ENCODE measurements at regions not wholly inside any gene's neighbourhood (a gene's known extent, or its start where the extent isn't known, plus 50 kb on each side); places are given as distances from the start of the nearest gene placed in this dataset.
"Not testable (repeated sequence)": the region's sequence is repeated elsewhere in the genome, so short reads cannot be mapped to it uniquely, and the experiment has no call there.

DNA sequence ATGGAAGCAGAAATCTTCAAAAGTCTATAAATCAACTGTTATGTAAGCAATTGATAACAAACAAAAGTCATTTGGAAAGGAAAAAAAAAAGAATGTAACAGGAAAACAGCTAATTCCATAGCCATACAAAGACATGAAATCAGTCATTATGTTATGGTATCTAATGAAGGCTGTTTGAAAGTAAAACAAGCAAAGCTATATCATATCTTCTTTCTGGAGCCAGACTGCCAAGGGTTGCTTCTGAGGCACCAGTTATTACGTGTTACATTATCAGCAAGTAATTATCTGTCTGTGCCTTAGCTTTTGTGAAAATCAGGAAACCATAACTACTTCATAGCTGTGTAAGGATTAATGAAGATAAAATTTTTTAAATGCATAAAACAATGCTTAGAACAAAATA lies 480.2 kb downstream of the FAT4 start:
- Histone ChIP-seq H3K4me1 (ENCODE audit: control insufficient read depth in 2 of 2, insufficient read depth in 2 of 2, low read length in 2 of 2) (no peaks in the 10 kb centered on the region), H3K36me3 (ENCODE audit: control insufficient read depth in 2 of 2, insufficient read depth in 2 of 2, low read length in 2 of 2) (no peaks in the 10 kb centered on the region), H3K27ac (ENCODE audit: low read depth in 2 of 2, low read length in 2 of 2) (no peak overlapping the region), H3K9ac (ENCODE audit: low read depth in 1 of 2, low read length in 2 of 2) (no peak overlapping the region), H3K9me3 (ENCODE audit: control insufficient read depth in 2 of 2, low read length in 2 of 2) (no peaks in the 10 kb centered on the region), H3K27me3 (ENCODE audit: control insufficient read depth in 2 of 2, insufficient read depth in 2 of 2, low read length in 2 of 2) (no peaks in the 10 kb centered on the region), H3K4me3 (ENCODE audit: low read length in 2 of 2) (no peak overlapping the region)

DNA sequence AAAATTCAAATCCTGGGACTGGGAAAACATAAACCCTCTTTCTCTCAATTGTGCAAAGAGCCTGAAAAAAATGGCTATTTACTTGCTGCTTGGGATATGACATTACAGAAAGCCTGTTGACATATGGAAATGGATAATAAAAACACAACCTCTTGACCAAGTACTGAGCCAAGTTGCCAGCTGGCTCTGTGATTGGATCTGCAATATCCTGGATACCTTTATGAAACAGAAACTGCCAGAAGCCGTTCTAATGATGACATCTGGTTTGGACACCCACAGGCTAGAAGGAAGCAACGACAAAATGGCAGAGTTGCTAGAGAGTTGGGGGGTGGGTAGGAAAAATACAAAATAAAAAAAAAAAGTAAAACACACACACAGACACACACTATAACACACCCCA lies 481.4 kb downstream of the FAT4 start:
- H3K9me3 ChIP-seq (ENCODE audit: control insufficient read depth in 2 of 2, low read length in 2 of 2) = no peaks in the 10 kb centered on the region
- H3K9ac ChIP-seq (ENCODE audit: low read depth in 1 of 2, low read length in 2 of 2) = no peak overlapping the region
- H3K27me3 ChIP-seq (ENCODE audit: control insufficient read depth in 2 of 2, insufficient read depth in 2 of 2, low read length in 2 of 2) = no peaks in the 10 kb centered on the region
- no peak overlapping the region for H3K27ac ChIP-seq (ENCODE audit: low read depth in 2 of 2, low read length in 2 of 2)
- no peaks in the 10 kb centered on the region for H3K4me1 ChIP-seq (ENCODE audit: control insufficient read depth in 2 of 2, insufficient read depth in 2 of 2, low read length in 2 of 2)
- no peaks in the 10 kb centered on the region for H3K36me3 ChIP-seq (ENCODE audit: control insufficient read depth in 2 of 2, insufficient read depth in 2 of 2, low read length in 2 of 2)
- no peak overlapping the region for H3K4me3 ChIP-seq (ENCODE audit: low read length in 2 of 2)

DNA sequence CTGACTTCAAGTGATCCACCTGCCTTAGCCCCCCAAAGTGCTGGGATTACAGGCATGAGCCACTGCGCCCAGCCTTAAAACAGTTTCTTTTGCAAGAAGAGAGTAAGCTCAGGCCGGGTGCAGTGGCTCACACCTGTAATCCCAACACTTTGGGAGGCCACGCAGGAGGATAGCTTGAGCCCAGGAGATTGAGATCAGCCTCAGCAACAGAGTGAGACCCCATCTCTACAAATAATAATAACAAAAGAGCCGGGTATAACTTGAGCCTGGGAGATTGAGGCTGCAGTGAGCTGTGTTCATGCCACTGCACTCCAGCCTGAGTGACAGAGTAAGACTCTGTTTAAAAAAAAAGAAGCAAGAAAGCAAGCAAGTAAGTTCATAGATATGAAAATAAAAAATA lies 482.9 kb downstream of the FAT4 start:
- not testable (repeated sequence) for H3K4me1 ChIP-seq (ENCODE audit: control insufficient read depth in 2 of 2, insufficient read depth in 2 of 2, low read length in 2 of 2); H3K36me3 ChIP-seq (ENCODE audit: control insufficient read depth in 2 of 2, insufficient read depth in 2 of 2, low read length in 2 of 2); H3K27ac ChIP-seq (ENCODE audit: low read depth in 2 of 2, low read length in 2 of 2); H3K27me3 ChIP-seq (ENCODE audit: control insufficient read depth in 2 of 2, insufficient read depth in 2 of 2, low read length in 2 of 2); H3K4me3 ChIP-seq (ENCODE audit: low read length in 2 of 2); H3K9me3 ChIP-seq (ENCODE audit: control insufficient read depth in 2 of 2, low read length in 2 of 2); H3K9ac ChIP-seq (ENCODE audit: low read depth in 1 of 2, low read length in 2 of 2)

DNA sequence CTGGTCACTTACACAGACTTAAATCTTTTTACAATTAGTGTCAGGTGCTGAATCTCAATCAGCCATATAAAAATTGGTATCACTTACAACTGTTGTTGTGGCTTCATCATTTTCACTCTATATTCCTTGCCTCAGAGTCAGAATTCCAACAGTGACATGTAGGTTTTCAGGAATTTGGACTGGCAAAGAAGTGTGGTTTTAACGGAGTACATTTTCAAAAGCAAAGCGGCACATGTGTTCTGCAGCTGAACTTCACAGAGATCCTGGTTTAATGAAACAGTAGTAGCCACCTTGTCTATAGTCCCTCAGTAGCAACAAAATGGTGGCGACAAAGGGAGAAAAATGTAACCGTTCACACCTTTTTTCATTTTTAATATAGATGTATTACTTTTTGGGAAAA lies 486.6 kb downstream of the FAT4 start:
- no peaks in the 10 kb centered on the region for H3K27me3 ChIP-seq (ENCODE audit: control insufficient read depth in 2 of 2, insufficient read depth in 2 of 2, low read length in 2 of 2)
- H3K9ac ChIP-seq (ENCODE audit: low read depth in 1 of 2, low read length in 2 of 2) = no peak overlapping the region
- H3K36me3 ChIP-seq (ENCODE audit: control insufficient read depth in 2 of 2, insufficient read depth in 2 of 2, low read length in 2 of 2) = no peaks in the 10 kb centered on the region
- H3K9me3 ChIP-seq (ENCODE audit: control insufficient read depth in 2 of 2, low read length in 2 of 2) = no peaks in the 10 kb centered on the region
- H3K4me1 ChIP-seq (ENCODE audit: control insufficient read depth in 2 of 2, insufficient read depth in 2 of 2, low read length in 2 of 2) = no peaks in the 10 kb centered on the region
- no peak overlapping the region for H3K27ac ChIP-seq (ENCODE audit: low read depth in 2 of 2, low read length in 2 of 2)
- H3K4me3 ChIP-seq (ENCODE audit: low read length in 2 of 2) = no peak overlapping the region

DNA sequence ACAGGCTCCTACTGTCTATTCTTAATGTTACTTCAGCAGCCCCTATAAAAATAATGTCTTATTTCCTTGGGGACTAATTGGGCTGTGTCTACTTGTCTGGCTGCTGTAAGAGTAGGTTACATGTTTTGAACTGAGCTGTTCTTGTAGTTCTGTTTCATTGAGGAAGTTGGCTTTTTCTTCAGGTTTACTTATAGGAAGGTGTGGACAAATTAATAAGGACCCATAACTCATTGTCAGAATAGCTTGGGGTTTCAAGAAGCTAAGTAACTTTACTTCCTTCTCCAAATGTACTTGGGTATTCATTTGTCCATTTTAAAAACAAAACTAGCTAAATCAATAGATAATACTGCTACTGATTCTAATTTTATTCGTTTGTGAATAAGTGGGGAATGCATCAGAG lies 487.2 kb downstream of the FAT4 start:
- no peak overlapping the region for H3K27ac ChIP-seq (ENCODE audit: low read depth in 2 of 2, low read length in 2 of 2)
- no peak overlapping the region for H3K9ac ChIP-seq (ENCODE audit: low read depth in 1 of 2, low read length in 2 of 2)
- H3K36me3 ChIP-seq (ENCODE audit: control insufficient read depth in 2 of 2, insufficient read depth in 2 of 2, low read length in 2 of 2) = no peaks in the 10 kb centered on the region
- no peaks in the 10 kb centered on the region for H3K4me1 ChIP-seq (ENCODE audit: control insufficient read depth in 2 of 2, insufficient read depth in 2 of 2, low read length in 2 of 2)
- no peaks in the 10 kb centered on the region for H3K27me3 ChIP-seq (ENCODE audit: control insufficient read depth in 2 of 2, insufficient read depth in 2 of 2, low read length in 2 of 2)
- H3K4me3 ChIP-seq (ENCODE audit: low read length in 2 of 2) = no peak overlapping the region
- H3K9me3 ChIP-seq (ENCODE audit: control insufficient read depth in 2 of 2, low read length in 2 of 2) = no peaks in the 10 kb centered on the region

DNA sequence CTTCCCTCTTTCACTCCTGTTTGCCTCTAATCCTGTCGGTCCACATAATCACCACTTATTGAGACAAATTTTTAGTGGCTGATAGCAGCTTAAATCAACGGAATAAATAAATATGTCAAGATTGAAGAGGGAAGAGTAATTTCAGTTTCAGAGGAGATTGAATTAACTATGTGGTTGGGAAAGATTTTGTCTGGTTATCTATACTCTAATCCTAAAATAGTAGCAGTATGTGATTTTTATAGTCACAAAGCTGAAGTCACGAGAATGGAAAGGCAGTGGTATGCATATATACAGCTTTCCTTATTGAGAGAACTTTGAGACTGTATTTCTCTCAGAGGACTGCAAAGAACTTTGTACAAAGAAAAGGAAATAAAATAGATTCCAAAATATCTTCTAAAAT lies 493.3 kb downstream of the FAT4 start:
- Histone ChIP-seq H3K9me3 (ENCODE audit: control insufficient read depth in 2 of 2, low read length in 2 of 2) (no peaks in the 10 kb centered on the region), H3K4me3 (ENCODE audit: low read length in 2 of 2) (no peak overlapping the region), H3K27ac (ENCODE audit: low read depth in 2 of 2, low read length in 2 of 2) (no peak overlapping the region)

DNA sequence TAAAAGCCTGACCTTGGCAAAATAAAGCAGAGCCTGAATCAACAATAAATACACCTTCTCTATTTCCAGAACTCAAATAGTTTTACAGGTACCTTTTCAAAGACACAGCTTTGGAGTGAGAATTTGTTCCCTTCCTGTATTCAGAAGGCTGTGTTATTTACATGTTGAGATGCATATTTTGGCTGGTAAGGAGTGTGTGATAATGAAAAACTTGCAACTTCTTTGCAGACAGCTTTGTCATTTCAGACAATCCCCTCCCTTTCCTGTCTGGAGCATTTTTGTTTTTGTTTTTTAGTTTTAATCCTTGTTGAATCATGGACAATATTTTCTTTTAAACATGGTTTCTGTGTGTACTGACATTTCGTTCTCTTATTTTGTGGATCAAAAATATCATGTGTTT lies 493.8 kb downstream of the FAT4 start:
- no peaks in the 10 kb centered on the region for H3K36me3 ChIP-seq (ENCODE audit: control insufficient read depth in 2 of 2, insufficient read depth in 2 of 2, low read length in 2 of 2)
- H3K4me1 ChIP-seq (ENCODE audit: control insufficient read depth in 2 of 2, insufficient read depth in 2 of 2, low read length in 2 of 2) = no peaks in the 10 kb centered on the region
- H3K9me3 ChIP-seq (ENCODE audit: control insufficient read depth in 2 of 2, low read length in 2 of 2) = no peaks in the 10 kb centered on the region
- no peak overlapping the region for H3K27ac ChIP-seq (ENCODE audit: low read depth in 2 of 2, low read length in 2 of 2)
- H3K4me3 ChIP-seq (ENCODE audit: low read length in 2 of 2) = no peak overlapping the region
- no peak overlapping the region for H3K9ac ChIP-seq (ENCODE audit: low read depth in 1 of 2, low read length in 2 of 2)
- H3K27me3 ChIP-seq (ENCODE audit: control insufficient read depth in 2 of 2, insufficient read depth in 2 of 2, low read length in 2 of 2) = no peaks in the 10 kb centered on the region

More for the DNA sequence above, 493.3 kb downstream of the FAT4 start:
- no peaks in the 10 kb centered on the region for H3K4me1 ChIP-seq (ENCODE audit: control insufficient read depth in 2 of 2, insufficient read depth in 2 of 2, low read length in 2 of 2)
- H3K36me3 ChIP-seq (ENCODE audit: control insufficient read depth in 2 of 2, insufficient read depth in 2 of 2, low read length in 2 of 2) = no peaks in the 10 kb centered on the region
- H3K27me3 ChIP-seq (ENCODE audit: control insufficient read depth in 2 of 2, insufficient read depth in 2 of 2, low read length in 2 of 2) = no peaks in the 10 kb centered on the region
- H3K9ac ChIP-seq (ENCODE audit: low read depth in 1 of 2, low read length in 2 of 2) = no peak overlapping the region

DNA sequence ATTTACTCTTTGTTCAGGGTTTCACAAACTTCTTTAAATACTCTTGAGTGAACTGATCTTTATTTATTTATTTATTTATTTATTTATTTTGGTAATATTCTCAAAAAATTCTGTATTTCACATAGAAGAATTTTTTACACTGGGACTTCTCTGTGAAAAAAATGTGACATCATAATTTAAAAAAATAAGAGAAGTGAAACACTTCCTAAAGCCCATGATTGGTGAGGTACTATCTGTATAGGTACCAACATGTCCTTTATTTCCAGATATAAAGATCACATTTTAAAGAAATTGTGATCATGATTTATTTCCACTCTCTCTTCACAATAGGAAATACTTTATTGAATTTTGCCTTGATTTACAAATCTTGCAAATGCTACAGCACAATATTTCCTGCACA lies 497.1 kb downstream of the FAT4 start:
- no peak overlapping the region for H3K9ac ChIP-seq (ENCODE audit: low read depth in 1 of 2, low read length in 2 of 2)
- no peaks in the 10 kb centered on the region for H3K4me1 ChIP-seq (ENCODE audit: control insufficient read depth in 2 of 2, insufficient read depth in 2 of 2, low read length in 2 of 2)
- H3K9me3 ChIP-seq (ENCODE audit: control insufficient read depth in 2 of 2, low read length in 2 of 2) = no peaks in the 10 kb centered on the region
- no peaks in the 10 kb centered on the region for H3K36me3 ChIP-seq (ENCODE audit: control insufficient read depth in 2 of 2, insufficient read depth in 2 of 2, low read length in 2 of 2)
- no peaks in the 10 kb centered on the region for H3K27me3 ChIP-seq (ENCODE audit: control insufficient read depth in 2 of 2, insufficient read depth in 2 of 2, low read length in 2 of 2)
- H3K4me3 ChIP-seq (ENCODE audit: low read length in 2 of 2) = no peak overlapping the region
- no peak overlapping the region for H3K27ac ChIP-seq (ENCODE audit: low read depth in 2 of 2, low read length in 2 of 2)

DNA sequence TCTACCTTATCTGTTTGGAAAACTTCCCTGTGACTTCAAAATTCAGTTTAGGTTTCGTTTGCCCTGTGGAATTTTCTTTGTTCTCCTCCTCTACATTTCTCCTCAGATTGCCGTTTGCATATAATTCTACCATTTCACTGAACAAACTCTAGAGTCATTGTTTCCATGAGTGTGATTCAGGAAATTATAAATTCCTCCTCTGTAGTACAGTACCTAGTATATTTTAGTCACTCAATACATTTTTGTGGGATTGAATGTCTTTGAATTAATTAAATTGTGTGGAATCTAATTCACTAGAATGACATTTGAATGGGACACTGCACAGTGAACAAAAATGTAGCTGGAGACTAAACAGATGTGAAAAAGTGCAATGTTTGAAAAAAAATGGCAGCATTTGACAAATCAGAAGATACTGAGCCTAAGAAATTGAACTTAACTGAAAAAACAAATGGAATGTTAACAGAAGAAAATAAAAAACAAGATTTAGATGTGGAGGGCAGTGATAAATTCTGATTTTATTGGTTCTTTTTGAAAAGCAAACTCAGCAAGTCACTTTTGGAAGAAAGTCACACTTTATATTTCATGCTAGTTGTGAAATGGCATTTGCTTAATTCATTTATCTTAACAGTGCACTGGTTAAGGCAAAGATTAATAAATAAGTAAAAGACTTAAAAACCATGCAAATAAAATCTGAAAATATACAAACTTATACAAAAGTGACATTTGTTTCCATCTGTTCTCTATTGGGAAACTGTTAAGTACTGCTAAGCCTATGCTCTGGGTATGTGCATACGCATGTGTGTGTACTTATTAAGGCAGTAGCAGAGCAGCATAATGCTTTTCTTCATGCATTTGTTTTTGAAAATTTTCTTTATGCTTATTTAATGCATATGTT lies 512.3 kb downstream of the FAT4 start:
- H3K27ac ChIP-seq (ENCODE audit: low read depth in 2 of 2, low read length in 2 of 2) = no peak overlapping the region
- H3K9me3 ChIP-seq (ENCODE audit: control insufficient read depth in 2 of 2, low read length in 2 of 2) = no peaks in the 10 kb centered on the region
- H3K36me3 ChIP-seq (ENCODE audit: control insufficient read depth in 2 of 2, insufficient read depth in 2 of 2, low read length in 2 of 2) = no peaks in the 10 kb centered on the region
- no peaks in the 10 kb centered on the region for H3K27me3 ChIP-seq (ENCODE audit: control insufficient read depth in 2 of 2, insufficient read depth in 2 of 2, low read length in 2 of 2)
- H3K4me3 ChIP-seq (ENCODE audit: low read length in 2 of 2) = no peak overlapping the region
- no peak overlapping the region for H3K9ac ChIP-seq (ENCODE audit: low read depth in 1 of 2, low read length in 2 of 2)
- H3K4me1 ChIP-seq (ENCODE audit: control insufficient read depth in 2 of 2, insufficient read depth in 2 of 2, low read length in 2 of 2) = no peaks in the 10 kb centered on the region

DNA sequence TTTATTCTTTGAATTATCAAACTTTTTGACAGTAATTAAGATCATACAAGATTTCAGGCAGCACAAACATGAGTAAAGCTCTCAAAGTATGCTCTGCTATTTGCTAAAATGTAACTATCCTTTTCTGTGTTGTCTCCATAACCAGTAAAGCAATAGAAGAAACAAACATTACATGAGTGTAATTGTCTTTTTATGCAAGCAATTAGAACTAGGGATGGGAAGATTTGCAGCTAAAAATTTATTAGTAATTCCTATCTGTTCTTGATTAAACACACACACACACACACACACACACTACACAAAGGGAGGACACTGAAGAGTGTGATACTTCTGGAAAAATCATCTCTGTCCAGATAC lies 512.9 kb downstream of the FAT4 start:
- Histone ChIP-seq H3K36me3 (ENCODE audit: control insufficient read depth in 2 of 2, insufficient read depth in 2 of 2, low read length in 2 of 2) (no peaks in the 10 kb centered on the region), H3K9ac (ENCODE audit: low read depth in 1 of 2, low read length in 2 of 2) (no peak overlapping the region), H3K9me3 (ENCODE audit: control insufficient read depth in 2 of 2, low read length in 2 of 2) (no peaks in the 10 kb centered on the region), H3K4me1 (ENCODE audit: control insufficient read depth in 2 of 2, insufficient read depth in 2 of 2, low read length in 2 of 2) (no peaks in the 10 kb centered on the region), H3K27ac (ENCODE audit: low read depth in 2 of 2, low read length in 2 of 2) (no peak overlapping the region), H3K27me3 (ENCODE audit: control insufficient read depth in 2 of 2, insufficient read depth in 2 of 2, low read length in 2 of 2) (no peaks in the 10 kb centered on the region), H3K4me3 (ENCODE audit: low read length in 2 of 2) (no peak overlapping the region)

All from mucosa of rectum (tissue), 2 donors.